H54 (cell line): ENCODE measurements at regions not wholly inside any gene's neighbourhood (a gene's known extent, or its start where the extent isn't known, plus 50 kb on each side); places are given as distances from the start of the nearest gene placed in this dataset.
"Not testable (repeated sequence)": the region's sequence is repeated elsewhere in the genome, so short reads cannot be mapped to it uniquely, and the experiment has no call there.

Experiments used
- DNase-seq: peaks from one replicate; pipeline ENCODE4 v3.0.0; 2011; ENCODE audit warnings: low spot score, mixed read lengths; ENCODE audit not compliant: insufficient read length
- FAIRE-seq: peaks from 3 replicates; lab custom pipeline; 2011; peaks lifted over from hg19 to GRCh38; lab: Jason Lieb, UNC
- POLR2A ChIP-seq: IDR thresholded peaks from 2 replicates; pipeline ENCODE4 v1.6.1; 2011; ENCODE audit warnings: low read depth, mild to moderate bottlenecking, low read length

- DNase-seq (no peak), FAIRE-seq (no peak)
- TF ChIP-seq POLR2A: no peak
These were observed 77.5 kb upstream of the GNAQ start for GRCh38 chr9:78109075-78109474.

GRCh38 chr9:78106586-78106985, 75.0 kb upstream of the GNAQ start:
- not testable (repeated sequence) for FAIRE-seq, DNase-seq

GRCh38 chr9:78103971-78104433, 72.4 kb upstream of the GNAQ start:
- no peak for FAIRE-seq
- no peak for DNase-seq
- TF ChIP-seq POLR2A: no peak

GRCh38 chr9:78101247-78101646, 69.6 kb upstream of the GNAQ start:
- no peak for FAIRE-seq
- TF ChIP-seq POLR2A: no peak
- no peak for DNase-seq

GRCh38 chr9:78097541-78097940, 65.9 kb upstream of the GNAQ start:
- FAIRE-seq (no peak), DNase-seq (no peak)
- TF ChIP-seq POLR2A: no peak

GRCh38 chr9:78091731-78092130, 60.1 kb upstream of the GNAQ start:
- TF ChIP-seq POLR2A: no peak
- FAIRE-seq: no peak
- DNase-seq: no peak

- no peak for FAIRE-seq
- no peak for DNase-seq
- TF ChIP-seq POLR2A: no peak
These were observed 57.5 kb upstream of the GNAQ start for GRCh38 chr9:78089111-78089510.

- not testable (repeated sequence) for DNase-seq, FAIRE-seq
These were observed 56.6 kb upstream of the GNAQ start for GRCh38 chr9:78088190-78088589.
